Esophagus muscularis mucosa (tissue), 3 donors: ENCODE measurements at regions not wholly inside any gene's neighbourhood (a gene's known extent, or its start where the extent isn't known, plus 50 kb on each side); places are given as distances from the start of the nearest gene placed in this dataset.
"Not testable (repeated sequence)": the region's sequence is repeated elsewhere in the genome, so short reads cannot be mapped to it uniquely, and the experiment has no call there.

Experiments
- CTCF ChIP-seq, 3 experiments: fragments of 200-600 bp in 2 of 3; fragments of 450-650 bp in 1 of 3; sonication (generic) in 2 of 3; IDR thresholded peaks; one replicate each; pipeline ENCODE4 v1.5.1; 2017 to 2019; ENCODE audit warnings: antibody characterized with exemption in 3 of 3, mild to moderate bottlenecking in 2 of 3, moderate library complexity in 1 of 3
- POLR2A ChIP-seq: fragments of 450-650 bp; IDR thresholded peaks from one replicate; pipeline ENCODE4 v1.6.1; 2017; ENCODE audit warnings: antibody characterized with exemption, moderate library complexity, mild to moderate bottlenecking, low read depth
- POLR2AphosphoS5 ChIP-seq, 2 donors: sonication (generic); formaldehyde crosslinking; IDR thresholded peaks; one replicate each; pipeline ENCODE4 v1.6.1; 2017; ENCODE audit warnings: antibody characterized with exemption in 2 of 2

- not testable (repeated sequence) for TF ChIP-seq CTCF (IDR thresholded peaks at IDR 0.05); POLR2AphosphoS5 (IDR thresholded peaks at IDR 0.05); POLR2A
Observed at GRCh38 chr21:27916326-27916725, 949.4 kb upstream of the ADAMTS5 start.
